ENCODE measurements at regions not wholly inside any gene's neighbourhood (a gene's known extent, or its start where the extent isn't known, plus 50 kb on each side); places are given as distances from the start of the nearest gene placed in this dataset.

- TF ChIP-seq CTCF (IDR thresholded peaks at IDR 0.05; ENCODE audit: insufficient read depth, low read length) (no peak), POLR2AphosphoS5 (IDR thresholded peaks at IDR 0.05; ENCODE audit: low read depth) (no peak)
Measured at GRCh38 chr11:25423436-25424199, 908.3 kb upstream of the ANO3 start.
